Embryonic facial prominence (tissue), 1 donor: ENCODE measurements at regions not wholly inside any gene's neighbourhood (a gene's known extent, or its start where the extent isn't known, plus 50 kb on each side); places are given as distances from the start of the nearest gene placed in this dataset.

ENCODE experiments used
- DNase-seq: peaks from one replicate; pipeline ENCODE4 v3.0.0-alpha.2; 2016; ENCODE audit errors: extremely low spot score

DNA sequence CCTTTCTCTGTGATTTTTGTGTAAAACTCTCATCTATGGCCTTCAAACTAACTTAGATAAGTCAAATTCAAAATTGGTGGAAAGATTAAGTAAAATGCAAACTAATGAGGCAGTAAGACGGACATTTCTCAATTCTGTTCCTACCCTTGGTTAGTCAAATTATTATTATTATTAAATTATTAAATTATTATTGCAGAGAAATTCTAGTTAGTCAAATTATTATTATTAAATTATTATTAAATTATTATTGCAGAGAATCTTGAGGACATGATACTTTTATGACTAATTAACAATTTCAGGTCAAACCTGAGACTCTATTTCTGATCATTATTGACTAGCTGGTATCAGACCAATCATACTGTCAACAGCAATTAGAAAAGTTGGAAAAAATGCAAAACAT is 845.0 kb upstream of the NECTIN3 start:
- DNase-seq: no peak

DNA sequence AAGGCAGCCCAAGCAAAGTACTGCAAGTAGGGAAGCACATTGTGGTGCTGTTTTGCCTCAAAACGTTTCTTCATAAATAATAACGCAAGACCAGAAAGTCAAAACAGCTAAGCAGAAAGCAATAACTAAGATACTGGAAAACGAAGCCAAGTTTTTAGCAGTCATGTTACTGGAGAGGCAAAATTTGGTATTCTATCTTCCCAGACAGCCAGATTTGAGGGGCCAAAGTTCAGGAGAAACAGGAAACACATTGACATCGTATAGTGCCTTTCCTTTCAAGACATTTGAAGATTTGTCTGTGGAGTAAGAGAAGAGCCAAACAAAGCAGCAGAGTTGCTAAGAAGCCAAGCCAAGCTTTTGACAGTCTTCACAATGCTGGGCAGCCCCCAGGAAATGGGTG is 843.6 kb upstream of the NECTIN3 start:
- no peak for DNase-seq

DNA sequence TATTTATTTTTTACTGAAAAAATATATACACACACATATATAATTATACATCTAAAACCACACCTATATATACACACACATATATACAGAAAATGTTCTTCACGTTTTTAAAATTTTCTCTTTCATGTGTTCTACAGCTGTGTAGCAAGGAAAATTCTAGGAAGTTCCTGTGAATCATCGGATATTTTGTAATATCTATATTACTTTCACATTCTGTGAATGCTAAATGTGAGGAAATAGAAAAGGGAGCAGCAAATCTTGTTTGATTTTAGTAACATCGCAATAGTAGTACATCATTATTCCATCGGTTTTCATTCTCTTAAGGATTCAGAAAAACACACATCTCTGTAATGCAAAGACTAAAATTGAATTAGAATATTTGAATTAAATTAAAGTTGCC is 836.8 kb upstream of the NECTIN3 start:
- DNase-seq: no peak

DNA sequence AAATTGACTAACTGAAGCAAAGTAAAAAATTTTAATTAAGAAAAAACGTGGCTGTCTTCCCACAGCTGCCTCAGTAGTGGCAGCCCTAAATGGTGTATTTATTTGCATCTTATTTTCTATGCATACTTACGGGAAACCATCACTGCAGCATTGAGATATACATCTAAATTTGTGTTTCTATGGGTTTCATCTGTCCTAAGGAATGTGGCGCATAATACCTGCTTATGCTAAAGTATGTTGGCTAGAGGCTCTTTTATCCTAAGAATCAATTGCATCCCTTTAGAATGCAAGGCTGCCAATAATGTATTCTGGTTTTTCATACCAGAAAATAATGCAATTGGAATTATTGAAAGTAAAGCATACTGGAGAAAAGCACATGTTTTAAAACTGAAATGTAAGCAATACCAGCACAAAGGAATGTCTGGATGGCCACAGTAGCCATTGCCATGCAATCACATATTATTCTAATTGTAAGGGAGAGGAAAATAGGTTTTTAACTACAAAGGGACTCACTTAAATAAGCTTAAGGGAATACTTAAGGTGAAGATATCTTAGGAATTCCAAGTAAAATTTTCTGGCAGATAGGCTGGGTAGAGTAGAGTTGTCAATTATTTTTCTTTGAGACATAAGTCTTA is 834.5 kb upstream of the NECTIN3 start:
- no peak for DNase-seq

DNA sequence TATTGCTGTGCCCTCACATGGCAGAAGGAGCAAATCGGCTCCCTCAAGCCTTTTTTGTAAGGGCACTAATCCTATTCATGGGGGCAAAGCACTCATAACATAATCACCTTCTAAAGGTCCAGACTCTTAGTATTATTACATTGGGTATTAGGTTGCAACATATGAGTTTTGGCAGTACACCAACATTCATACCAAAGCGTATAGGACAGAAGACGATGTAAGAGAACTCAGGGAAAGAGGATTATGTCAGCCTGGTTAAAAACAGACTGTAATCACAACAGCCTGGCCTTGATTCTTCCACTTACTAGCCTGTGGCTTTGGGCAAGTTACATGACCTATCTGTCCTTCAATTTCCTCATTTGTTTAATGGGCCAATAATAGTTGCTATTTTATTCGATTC is 828.5 kb upstream of the NECTIN3 start:
- DNase-seq: no peak

DNA sequence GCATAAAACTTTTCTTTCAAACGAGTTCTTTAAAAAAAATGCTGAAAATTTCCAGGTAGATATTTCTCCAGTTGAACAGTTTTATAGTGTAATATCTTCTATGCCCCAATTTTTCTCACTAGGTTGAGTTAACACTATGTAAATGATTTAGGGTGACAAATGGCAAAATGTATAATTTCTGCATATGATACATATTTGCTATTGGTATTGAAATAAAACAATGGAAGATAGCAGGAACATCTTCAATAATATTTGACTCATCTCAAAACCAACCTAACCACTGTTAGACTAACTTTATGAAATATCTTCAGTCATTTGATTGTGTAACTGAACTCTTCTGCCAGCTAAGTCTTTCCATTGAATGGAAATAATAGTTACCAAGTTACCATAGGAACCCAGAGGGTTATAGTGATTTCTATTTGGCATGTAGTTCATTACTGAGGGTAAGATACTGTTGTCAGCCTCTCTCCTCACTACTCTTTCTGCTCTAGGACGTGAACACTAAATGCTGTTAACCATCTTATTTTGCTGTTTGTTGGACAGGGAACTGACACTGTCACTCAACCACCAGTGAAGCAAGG is 824.7 kb upstream of the NECTIN3 start:
- no peak for DNase-seq

DNA sequence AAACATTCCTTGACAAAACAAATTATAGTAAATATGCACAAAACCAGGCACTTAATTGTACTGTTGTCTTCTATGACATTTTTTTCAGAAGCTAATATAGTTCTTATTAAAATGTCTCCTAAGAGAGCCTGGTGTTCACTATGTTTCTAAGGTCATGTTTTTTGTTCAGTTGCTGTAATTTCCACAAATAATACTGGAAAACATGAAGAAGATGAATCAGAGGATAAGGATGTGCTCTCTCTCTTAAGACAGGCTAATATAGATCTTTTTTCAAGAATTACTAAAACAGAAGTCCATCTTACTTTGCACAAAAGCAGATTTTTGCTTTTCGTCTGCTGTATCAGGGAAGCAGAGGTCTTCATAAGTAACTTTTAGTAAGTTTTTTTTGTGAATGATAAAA is 823.0 kb upstream of the NECTIN3 start:
- no peak for DNase-seq

DNA sequence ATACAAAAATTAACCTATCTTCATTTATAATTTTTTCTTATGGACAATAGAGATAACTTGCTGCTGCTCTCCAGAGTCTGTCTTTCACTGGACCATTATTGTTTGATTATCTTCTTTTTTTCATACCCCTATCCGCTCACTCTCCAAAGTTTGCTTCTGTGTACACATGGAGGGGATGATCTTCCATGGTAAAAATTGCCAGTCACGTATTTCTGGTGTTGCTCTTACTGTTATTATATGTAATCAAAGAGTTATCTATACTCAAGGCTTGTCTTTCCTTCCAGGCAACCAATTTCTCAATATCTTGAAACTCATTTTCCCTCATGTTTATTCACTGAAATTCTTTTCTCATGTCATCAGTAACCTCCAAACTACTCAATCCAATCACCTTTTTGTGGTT is 817.8 kb upstream of the NECTIN3 start:
- DNase-seq: no peak

DNA sequence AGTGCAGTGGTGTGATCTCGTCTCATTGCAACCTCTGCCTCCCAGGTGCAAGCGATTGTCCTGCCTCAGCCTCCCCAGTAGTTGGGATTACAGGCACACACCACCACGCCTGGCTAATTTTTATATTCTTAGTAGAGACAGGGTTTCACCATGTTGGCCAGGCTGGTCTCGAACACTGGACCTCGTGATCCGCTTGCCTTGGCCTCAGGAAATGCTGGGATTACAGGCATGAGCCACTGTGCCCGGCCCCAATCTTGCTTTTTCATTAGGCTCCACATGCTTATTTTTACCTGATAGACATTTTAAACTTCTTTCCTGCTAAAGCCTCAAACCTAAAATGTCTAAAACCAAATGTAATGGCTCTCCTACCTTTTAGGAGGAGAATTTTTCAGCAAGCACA is 817.0 kb upstream of the NECTIN3 start:
- no peak for DNase-seq

DNA sequence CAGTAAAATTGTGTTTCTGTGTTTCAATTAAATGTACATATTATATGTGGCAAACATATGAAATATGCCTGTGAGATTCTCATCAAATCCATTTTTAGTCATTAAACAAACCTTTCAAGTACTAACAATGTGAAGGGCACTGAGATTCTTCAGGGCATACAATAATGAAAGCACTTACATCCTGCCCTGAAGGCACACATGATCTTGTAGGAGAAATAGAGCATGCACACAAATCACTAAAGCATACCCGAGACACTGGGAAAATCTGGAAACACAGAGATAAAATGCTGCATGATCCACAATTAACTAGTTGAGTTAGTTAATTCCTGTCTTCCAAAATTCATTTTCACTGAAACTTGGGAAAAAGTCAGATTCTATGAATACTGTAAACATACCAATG is 810.5 kb upstream of the NECTIN3 start:
- DNase-seq: no peak

DNA sequence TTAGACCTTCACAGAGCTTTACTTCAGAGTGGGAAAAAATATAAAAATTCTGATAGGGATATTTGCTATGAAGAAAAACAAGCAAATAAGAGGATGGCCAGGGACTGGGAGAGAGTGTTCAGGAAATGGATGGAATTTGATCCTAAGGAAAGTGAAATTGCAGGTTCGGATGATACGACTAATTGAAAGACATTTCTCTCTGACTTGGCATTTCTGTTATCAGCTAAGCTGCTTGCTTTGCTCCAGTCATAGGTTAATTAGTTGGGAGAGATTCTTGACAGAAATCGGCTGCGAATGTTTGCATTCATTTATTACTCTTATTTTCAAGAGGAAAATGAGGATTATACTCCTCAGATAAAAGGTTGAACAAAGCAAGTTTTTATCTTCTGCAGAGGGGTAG is 808.7 kb upstream of the NECTIN3 start:
- DNase-seq: no peak

DNA sequence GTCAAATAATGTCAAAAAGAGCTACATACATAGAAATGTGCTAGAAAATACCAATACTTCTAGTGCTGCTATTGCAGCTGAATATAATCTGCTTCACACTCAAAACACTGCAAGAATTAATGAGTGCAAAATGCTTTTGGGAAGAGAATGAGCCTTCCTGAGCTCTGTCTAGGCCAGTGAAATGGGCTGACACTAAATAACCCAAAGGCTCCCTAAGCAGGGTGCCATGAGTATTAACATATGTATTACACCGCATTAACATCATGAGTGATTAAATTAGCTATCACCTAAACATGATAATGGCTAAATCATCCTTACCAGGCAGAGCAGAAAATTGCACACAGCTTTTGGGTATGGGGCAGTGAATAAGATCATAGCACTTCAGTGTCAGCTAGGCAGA is 806.3 kb upstream of the NECTIN3 start:
- no peak for DNase-seq

DNA sequence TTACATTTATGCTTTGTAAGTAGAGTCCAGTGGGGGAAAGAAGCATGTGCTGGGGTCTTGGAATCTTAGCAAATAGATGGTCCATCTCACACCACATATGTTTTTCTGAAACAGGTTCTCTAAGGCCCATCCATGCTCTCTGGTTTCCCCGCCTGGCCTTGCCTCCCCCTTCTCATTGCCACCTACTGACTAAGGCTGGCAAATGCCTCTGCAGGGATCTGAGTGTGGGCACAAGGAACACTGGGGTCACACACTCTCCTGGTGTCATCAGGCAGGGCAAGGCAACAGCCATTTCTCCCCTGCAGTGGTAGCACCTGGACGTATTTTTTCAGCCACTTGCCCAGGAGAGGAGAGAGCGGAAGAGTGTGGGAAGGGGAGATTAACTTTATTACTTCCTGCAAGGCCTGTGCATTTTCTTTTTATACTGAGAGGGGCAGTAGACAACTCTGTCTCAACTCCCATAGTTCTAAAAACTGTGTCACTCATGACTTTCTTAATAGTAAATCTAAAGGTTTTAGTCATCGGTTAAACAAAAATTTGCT is 804.2 kb upstream of the NECTIN3 start:
- DNase-seq: no peak

DNA sequence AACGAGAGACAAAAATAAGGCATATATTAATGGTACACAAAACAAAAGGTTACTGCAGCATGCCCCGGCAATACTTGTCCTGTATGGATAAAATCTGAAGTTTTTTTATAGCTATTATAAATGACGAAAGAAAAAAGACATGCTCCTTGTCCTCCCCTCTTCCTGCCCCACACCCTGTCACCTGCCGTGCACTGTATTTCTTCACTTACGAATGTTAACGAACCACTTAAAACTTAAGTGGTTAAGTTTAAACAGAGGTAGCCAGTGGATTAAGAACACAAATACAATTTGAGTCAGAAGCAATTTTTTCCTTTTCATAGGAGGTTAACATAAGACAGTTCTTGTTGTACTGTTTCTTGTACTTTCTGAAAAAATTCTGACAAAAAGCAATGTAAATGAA is 799.1 kb upstream of the NECTIN3 start:
- DNase-seq: no peak

DNA sequence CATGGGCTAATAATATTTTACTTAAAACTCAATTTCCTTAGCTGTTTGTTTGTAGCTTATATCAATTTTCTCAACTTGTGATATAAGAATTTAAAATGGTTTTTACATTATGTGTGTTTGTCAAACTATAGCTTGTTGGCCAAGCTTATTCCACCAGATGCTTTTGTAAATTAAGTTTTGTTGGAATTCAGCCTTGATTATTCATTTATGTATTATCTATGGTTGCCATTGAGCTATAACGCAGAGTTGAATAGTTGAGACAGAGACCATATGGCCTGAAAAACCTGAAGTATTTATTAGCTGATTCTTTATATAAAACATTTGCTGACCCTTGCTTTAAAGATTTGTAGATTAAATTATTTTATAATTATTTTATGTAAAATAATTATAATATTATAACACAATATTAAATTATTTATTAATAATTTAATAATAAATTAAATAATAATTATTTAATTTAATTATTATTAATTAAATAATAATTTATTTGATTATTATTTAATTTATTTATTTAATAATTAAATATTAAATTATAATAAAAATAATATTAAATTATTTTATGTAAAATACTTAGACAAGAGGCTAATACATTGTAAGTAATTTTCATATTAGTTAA is 779.6 kb upstream of the NECTIN3 start:
- no peak for DNase-seq

DNA sequence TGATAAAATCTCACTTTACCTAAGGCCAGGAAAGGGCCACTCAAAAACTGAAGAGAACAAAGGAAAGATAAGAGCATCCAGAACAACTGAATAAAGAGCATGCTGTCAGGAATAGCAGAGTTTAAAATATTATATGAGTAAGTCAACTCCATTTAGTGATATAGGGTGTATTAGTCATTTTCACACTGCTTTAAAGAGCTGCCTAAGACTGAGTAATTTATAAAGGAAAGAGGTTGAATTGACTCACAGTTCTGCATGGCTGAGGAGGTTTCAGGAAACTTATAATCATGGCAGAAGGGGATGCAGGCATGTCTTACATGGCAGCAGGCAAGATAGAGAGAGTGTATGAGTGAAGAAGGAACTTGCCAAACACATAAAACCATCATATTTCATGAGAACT is 778.0 kb upstream of the NECTIN3 start:
- DNase-seq: no peak

DNA sequence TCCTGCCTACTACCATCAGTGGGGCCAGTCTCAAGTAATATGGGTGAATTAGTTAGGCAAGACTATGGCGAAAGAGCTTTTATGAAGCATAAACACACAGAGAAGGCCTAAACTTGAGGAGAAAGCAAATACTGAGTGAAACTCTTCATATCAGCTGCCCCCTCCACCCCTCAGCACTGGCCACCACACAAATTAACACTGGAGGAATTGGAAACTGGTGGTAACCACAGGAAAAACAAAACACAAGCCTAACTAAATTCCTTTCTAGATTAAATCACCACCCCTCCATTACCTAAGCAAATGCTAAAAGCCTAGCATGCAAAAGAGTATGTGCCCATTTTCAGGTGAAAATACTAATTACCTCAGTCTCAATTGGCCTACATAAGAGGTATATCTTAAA is 774.7 kb upstream of the NECTIN3 start:
- no peak for DNase-seq

DNA sequence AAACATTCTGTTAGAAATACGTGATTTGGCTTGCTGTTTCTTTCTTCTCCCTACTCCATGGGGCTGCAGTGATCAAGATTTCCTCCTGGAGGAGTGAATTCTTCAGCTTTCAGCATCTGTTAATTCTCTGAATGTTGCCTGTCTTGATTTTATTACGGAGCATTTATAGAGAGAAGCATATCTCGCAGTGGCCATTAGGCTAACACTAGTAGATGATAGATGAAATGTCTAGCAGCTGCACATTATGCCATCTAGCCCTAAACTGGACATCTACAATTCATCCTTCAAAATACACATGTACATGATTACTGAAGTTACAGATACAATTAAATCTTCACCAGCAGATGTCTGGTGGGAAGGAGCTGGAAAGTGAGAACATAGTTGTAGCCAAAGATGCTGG is 769.8 kb upstream of the NECTIN3 start:
- no peak for DNase-seq

DNA sequence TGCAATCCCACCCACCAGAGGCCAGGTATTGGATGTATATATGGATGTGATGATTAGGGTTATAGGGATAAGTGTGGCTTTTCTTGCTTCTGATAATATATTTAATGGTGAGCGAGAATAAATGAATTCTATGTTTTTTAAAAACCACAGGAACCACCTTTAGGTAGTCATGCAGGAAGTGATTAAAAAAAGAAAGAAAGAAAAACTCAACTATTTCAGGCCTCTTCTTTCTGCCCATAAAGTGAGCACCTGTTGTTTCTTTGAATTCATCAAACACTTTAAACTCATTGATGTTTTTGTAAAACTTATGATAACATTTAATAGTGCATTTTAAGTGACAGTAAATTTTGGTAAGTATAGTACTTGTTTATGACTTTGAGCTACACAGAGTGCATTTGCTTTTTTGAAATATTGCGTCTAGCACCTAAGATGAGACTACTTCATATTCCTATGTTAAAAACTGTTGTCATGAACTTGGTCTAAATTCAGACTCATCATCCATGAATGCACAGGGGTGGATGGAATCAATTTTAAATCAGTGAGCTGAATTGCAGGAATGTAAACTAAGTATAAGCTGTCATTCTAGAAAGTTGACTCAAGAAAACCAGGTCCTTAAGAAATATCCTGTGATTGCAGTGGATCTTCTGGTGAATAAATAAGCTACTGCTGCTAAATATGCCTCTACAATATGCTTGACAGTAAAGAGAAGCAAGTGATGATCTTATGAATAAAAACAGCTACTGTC is 764.4 kb upstream of the NECTIN3 start:
- no peak for DNase-seq

DNA sequence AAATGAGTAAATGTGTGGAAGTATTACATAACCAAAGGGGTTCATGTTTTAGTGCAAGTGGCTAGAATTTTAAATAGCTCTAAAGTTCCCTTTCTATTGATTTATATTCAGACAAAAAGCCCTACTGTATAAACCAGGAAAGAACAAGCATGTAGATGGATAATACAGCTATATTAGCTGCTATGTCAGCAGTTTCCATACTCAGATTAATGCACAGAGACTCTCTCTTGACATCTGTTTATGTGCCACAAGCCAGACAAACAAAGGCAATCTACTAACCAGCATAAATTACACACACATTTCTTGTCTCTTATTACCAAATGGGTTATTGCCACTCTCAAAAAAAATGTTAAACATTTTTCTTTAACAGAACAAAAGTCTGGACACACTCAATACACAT is 760.1 kb upstream of the NECTIN3 start:
- no peak for DNase-seq

DNA sequence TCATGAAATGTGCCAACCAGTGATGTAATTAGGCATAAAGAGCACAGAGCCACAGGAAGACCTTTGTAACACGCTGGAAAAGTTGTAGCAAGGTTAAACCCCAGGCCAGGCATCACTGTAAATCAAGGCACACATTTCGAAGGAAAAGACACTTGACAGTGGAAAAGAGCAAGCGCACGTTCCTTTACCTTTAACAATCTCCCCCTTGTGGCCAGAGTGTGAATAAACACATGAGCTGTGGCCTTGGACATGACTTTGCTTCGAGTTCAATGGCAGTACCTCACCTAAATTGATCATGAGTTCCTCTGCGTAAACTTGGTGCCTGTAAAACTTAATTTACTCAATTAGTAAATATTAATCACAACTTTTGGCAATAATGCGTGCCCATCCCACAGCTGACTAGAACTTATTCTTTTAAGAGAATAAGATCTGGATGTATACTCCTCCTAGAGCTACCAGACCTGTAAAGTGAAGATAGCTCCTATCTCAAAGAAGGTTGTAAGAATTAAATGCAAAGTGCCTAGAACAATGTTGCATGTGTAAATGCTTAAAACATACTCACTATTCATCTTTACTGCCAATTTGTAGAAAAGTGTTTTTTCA is 757.0 kb upstream of the NECTIN3 start:
- DNase-seq: no peak

DNA sequence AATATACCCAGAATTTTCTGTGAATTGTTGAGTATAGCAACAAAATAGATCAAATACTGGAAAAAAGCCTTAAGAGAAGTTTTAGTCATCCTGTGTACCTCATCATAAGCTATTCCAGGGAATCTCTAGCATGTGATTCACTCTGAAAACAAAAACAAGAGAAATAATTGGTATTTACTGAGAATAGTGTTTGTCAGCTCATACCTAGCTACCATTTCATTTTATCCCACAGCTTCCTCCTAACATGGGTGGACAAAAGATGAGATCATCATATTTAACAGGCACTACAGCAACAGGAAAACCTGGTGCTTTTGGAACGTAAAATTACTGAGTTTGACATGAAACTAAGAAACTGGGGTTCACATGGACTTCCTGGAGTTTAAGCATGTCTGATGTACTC is 753.5 kb upstream of the NECTIN3 start:
- DNase-seq: no peak
